ENCODE measurements at regions not wholly inside any gene's neighbourhood (a gene's known extent, or its start where the extent isn't known, plus 50 kb on each side); places are given as distances from the start of the nearest gene placed in this dataset.

GRCh38 chr6:97876711-97877110 is 593.7 kb upstream of the MMS22L start (continued):
- TF ChIP-seq, protein P1, sequence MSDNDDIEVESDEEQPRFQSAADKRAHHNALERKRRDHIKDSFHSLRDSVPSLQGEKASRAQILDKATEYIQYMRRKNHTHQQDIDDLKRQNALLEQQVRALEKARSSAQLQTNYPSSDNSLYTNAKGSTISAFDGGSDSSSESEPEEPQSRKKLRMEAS (IDR thresholded peaks at IDR 0.05; ENCODE audit: low read depth): no peak
- TF ChIP-seq PBX3 (IDR thresholded peaks at IDR 0.05) (no peak), POLR2AphosphoS5 (IDR thresholded peaks at IDR 0.05; ENCODE audit: low read depth, low read length) (no peak)

DNA sequence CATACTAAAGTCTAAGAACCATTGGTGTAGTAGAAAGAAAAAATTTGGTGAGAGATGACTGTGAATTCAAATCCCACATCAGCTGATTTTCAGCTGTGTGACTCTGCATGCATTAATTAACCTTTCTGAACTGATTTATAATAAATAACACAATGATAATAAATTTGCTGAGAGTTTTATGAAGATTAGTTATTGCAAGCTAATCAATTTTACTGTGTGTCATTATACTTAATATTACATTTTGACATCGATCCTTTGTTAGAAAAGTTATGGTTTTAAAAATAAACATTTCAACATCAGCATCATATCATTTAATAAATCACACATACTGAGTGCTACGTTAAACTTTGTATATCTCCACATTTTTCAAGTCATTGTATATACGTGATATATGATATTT is 599.7 kb upstream of the MMS22L start:
- H3K36me3 ChIP-seq (replicated peaks in 1 of 2; ENCODE audit: control insufficient read depth in 1 of 2, insufficient read depth in 2 of 2, low read length in 1 of 2): no peaks in the 10 kb centered on the region
- H3K4me2 ChIP-seq: no peak overlapping the region
- H4K20me1 ChIP-seq (ENCODE audit: insufficient read depth): no peaks in the 10 kb centered on the region
- no peak overlapping the region for H3K27ac ChIP-seq (ENCODE audit: low read depth in 2 of 2, low read length in 1 of 2)
- peaks cover 0 to 13% of the 10 kb centered on the region in 2 experiments; a peak in 2 of 4 replicates for H3K4me1 ChIP-seq (ENCODE audit: control insufficient read depth in 1 of 2, insufficient read depth in 2 of 2, low read depth in 1 of 2, low read length in 1 of 2)
- H3K27me3 ChIP-seq (ENCODE audit: insufficient read depth): no peaks in the 10 kb centered on the region
- H3F3A ChIP-seq (replicated peaks; ENCODE audit: insufficient read depth): no peaks in the 10 kb centered on the region
- no peak overlapping the region for H2AFZ ChIP-seq (ENCODE audit: low read depth)
- DNase-seq: no peak
- H3K4me3 ChIP-seq (ENCODE audit: low read depth in 2 of 2, low read length in 1 of 2): no peak overlapping the region
- 71% methylated on average over 3 of the region's 3 CpGs for WGBS (ENCODE audit: low lambda C conversion rate)
- no peak for TF ChIP-seq NRF1 (IDR thresholded peaks at IDR 0.05; ENCODE audit: low read depth, low read length)
- no peak for TF ChIP-seq TEAD4 (IDR thresholded peaks at IDR 0.05; ENCODE audit: borderline replicate concordance, insufficient read depth)
- H3K9me2 ChIP-seq: no peaks in the 10 kb centered on the region
- ChIA-PET POLR2A (no interaction called here), CTCF (no interaction called here)
- no peak overlapping the region for H3K9ac ChIP-seq
- H3K9me3 ChIP-seq: no peaks in the 10 kb centered on the region
- no peaks in the 10 kb centered on the region for H3K79me2 ChIP-seq (ENCODE audit: insufficient read depth)

DNA sequence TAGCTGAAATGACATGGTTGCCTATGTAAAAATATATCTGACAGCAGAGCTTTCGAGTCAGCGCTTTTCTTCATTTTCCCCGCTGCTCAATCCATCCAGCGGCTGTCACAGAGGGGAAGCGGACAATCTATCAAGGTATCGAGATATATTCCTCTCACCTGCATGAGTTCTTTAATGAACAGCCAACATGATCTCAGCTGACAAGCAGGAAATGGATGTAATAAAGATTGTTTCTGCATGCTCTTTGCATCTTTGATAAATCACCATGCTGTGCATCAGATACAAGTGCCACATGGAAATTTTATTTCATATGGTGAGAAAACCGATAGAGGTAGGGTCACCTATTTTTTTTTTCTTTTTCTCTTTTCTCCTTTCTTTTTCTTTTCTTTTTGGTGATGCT is 602.3 kb upstream of the MMS22L start:
- H3K27me3 ChIP-seq (ENCODE audit: insufficient read depth): no peaks in the 10 kb centered on the region
- H3K79me2 ChIP-seq (ENCODE audit: insufficient read depth): no peaks in the 10 kb centered on the region

More for the DNA sequence above, 602.3 kb upstream of the MMS22L start:
- WGBS (ENCODE audit: low lambda C conversion rate): 88% methylated on average over 7 of the region's 7 CpGs
- ChIA-PET CTCF (interaction anchor here (0.6 kb wide), 1 partner anchor 857 kb away, joined by 4 read pairs; no protein-coding TSS in a partner anchor), POLR2A (no interaction called here)
- Histone ChIP-seq H3K9me2 (no peaks in the 10 kb centered on the region), H3K9me3 (no peaks in the 10 kb centered on the region), H3K4me3 (ENCODE audit: low read depth in 2 of 2, low read length in 1 of 2) (no peak overlapping the region), H3K4me2 (no peak overlapping the region), H3K27ac (ENCODE audit: low read depth in 2 of 2, low read length in 1 of 2) (peak overlapping the region in 1 of 2 experiments; percentile 65; a peak in 1 of 4 replicates), H3F3A (replicated peaks; ENCODE audit: insufficient read depth) (no peaks in the 10 kb centered on the region), H3K4me1 (ENCODE audit: control insufficient read depth in 1 of 2, insufficient read depth in 2 of 2, low read depth in 1 of 2, low read length in 1 of 2) (peaks cover 0 to 13% of the 10 kb centered on the region in 2 experiments; a peak in 2 of 4 replicates), H3K36me3 (replicated peaks in 1 of 2; ENCODE audit: control insufficient read depth in 1 of 2, insufficient read depth in 2 of 2, low read length in 1 of 2) (no peaks in the 10 kb centered on the region), H3K9ac (no peak overlapping the region), H2AFZ (ENCODE audit: low read depth) (no peak overlapping the region), H4K20me1 (ENCODE audit: insufficient read depth) (no peaks in the 10 kb centered on the region)
- DNase-seq: no peak
- no peak for TF ChIP-seq EZH2phosphoT487 (IDR thresholded peaks at IDR 0.05; ENCODE audit: borderline replicate concordance, low read depth)
- TF ChIP-seq, protein P2, sequence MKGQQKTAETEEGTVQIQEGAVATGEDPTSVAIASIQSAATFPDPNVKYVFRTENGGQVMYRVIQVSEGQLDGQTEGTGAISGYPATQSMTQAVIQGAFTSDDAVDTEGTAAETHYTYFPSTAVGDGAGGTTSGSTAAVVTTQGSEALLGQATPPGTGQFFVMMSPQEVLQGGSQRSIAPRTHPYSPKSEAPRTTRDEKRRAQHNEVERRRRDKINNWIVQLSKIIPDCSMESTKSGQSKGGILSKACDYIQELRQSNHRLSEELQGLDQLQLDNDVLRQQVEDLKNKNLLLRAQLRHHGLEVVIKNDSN (IDR thresholded peaks at IDR 0.05; ENCODE audit: borderline replicate concordance, low read depth): no peak
- TF ChIP-seq MXI1 (IDR thresholded peaks at IDR 0.05; ENCODE audit: low read depth, low read length): no peak
- no peak for TF ChIP-seq GATA2 (CRISPR knock-in tag; IDR thresholded peaks at IDR 0.05)
- TF ChIP-seq TEAD4 (IDR thresholded peaks at IDR 0.05; ENCODE audit: borderline replicate concordance, insufficient read depth): no peak
- TF ChIP-seq JUND (IDR thresholded peaks at IDR 0.05): no peak
- no peak for TF ChIP-seq SIN3A (IDR thresholded peaks at IDR 0.05; ENCODE audit: borderline replicate concordance, low read depth, low read length)
- no peak for TF ChIP-seq RFX5 (IDR thresholded peaks at IDR 0.05; ENCODE audit: low read length)
- no peak for TF ChIP-seq RXRA (IDR thresholded peaks at IDR 0.05; ENCODE audit: borderline replicate concordance, low read depth)
- no peak for TF ChIP-seq NRF1 (IDR thresholded peaks at IDR 0.05; ENCODE audit: low read depth, low read length)
- no peak for TF ChIP-seq FOSL2 (IDR thresholded peaks at IDR 0.05; ENCODE audit: borderline replicate concordance, low read depth)
- no peak for TF ChIP-seq FOXJ3 (CRISPR knock-in tag; IDR thresholded peaks at IDR 0.05)
- TF ChIP-seq, protein P3, sequence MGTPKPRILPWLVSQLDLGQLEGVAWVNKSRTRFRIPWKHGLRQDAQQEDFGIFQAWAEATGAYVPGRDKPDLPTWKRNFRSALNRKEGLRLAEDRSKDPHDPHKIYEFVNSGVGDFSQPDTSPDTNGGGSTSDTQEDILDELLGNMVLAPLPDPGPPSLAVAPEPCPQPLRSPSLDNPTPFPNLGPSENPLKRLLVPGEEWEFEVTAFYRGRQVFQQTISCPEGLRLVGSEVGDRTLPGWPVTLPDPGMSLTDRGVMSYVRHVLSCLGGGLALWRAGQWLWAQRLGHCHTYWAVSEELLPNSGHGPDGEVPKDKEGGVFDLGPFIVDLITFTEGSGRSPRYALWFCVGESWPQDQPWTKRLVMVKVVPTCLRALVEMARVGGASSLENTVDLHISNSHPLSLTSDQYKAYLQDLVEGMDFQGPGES (IDR thresholded peaks at IDR 0.05; ENCODE audit: low read depth, low read length): no peak
- TF ChIP-seq MEF2A (IDR thresholded peaks at IDR 0.05; ENCODE audit: borderline replicate concordance, low read depth): no peak
